Ectodermal cell (in vitro differentiated cells): ENCODE measurements at regions not wholly inside any gene's neighbourhood (a gene's known extent, or its start where the extent isn't known, plus 50 kb on each side); places are given as distances from the start of the nearest gene placed in this dataset.

Experiments used
- H3K27ac ChIP-seq: 2 replicates; pipeline ENCODE4 v1.7.0; 2013; ENCODE audit warnings: mild to moderate bottlenecking, low read depth, low read length; ENCODE audit not compliant: insufficient read depth, poor library complexity, severe bottlenecking
- H3K27me3 ChIP-seq: 2 replicates; pipeline ENCODE4 v1.7.0; 2013; ENCODE audit warnings: mild to moderate bottlenecking, low read length; ENCODE audit not compliant: insufficient read depth, control insufficient read depth, poor library complexity, severe bottlenecking
- H3K36me3 ChIP-seq: one replicate; pipeline ENCODE4 v1.7.0; 2013; ENCODE audit warnings: low read length; ENCODE audit not compliant: control insufficient read depth, insufficient read depth
- H3K4me1 ChIP-seq: one replicate; pipeline ENCODE4 v1.7.0; 2013; ENCODE audit warnings: low read length; ENCODE audit not compliant: control insufficient read depth, insufficient read depth
- H3K4me3 ChIP-seq: 2 replicates; pipeline ENCODE4 v1.7.0; 2013; ENCODE audit warnings: low read depth, low read length, control low read depth; ENCODE audit not compliant: insufficient read depth
- H3K9me3 ChIP-seq: 2 replicates; pipeline ENCODE4 v1.7.0; 2013; ENCODE audit warnings: mild to moderate bottlenecking, low read length, moderate library complexity; ENCODE audit not compliant: control insufficient read depth
- WGBS, 2 experiments: methylation state at CpG; one replicate each; pipeline ENCODE4 v1.1.7; 2013; ENCODE audit warnings: missing lambda C conversion rate in 2 of 2; 5-methylcytosine and 5-hydroxymethylcytosine counted together

DNA sequence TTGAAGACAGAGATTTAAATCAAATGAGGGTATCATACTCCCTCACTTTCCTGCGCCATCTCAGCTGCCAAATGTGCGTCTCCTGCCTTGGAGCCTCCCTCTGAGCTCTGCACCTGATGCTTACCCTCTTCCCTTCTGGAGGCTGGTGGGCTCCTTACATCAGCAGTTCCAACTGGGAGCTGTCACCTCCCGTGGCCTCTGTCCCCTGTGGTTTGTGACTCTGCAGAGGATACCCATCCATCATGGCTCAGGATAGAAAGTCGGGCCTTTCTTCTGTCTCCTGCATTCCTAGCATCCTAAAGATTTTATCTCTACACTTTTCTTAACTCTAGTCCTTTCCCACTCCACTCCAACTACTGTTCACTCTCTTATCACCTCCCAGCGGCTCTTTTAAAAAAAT is 570.6 kb downstream of the BCL11B start:
- Histone ChIP-seq H3K27me3 (no peaks in the 10 kb centered on the region), H3K4me1 (no peaks in the 10 kb centered on the region), H3K9me3 (no peaks in the 10 kb centered on the region), H3K27ac (no peak overlapping the region), H3K36me3 (no peaks in the 10 kb centered on the region), H3K4me3 (no peak overlapping the region)
- WGBS, 2 experiments, result 77 to 80% methylated on average over 4 of the region's 5 CpGs

DNA sequence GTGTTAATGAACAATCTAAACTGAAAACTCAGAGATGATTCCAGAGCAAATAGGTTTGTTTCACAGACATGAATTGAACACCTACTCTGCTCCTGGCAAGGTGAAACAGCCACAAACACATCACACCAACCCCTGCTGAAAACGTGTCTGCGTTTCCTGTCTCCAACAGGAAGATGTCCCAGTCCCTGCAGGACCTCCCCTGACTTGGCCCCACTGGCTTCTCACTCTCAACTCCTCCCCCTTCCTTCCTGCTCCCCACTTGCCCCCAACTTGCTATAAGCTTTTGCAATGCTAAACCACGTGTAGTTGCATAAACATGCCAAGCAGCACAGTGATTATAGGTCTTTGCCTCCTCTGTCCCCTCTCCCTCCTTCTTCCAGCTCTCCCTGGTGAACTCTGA is 567.6 kb downstream of the BCL11B start:
- H3K36me3 ChIP-seq, result no peaks in the 10 kb centered on the region
- no peak overlapping the region for H3K4me3 ChIP-seq
- H3K27me3 ChIP-seq, result no peaks in the 10 kb centered on the region
- no peaks in the 10 kb centered on the region for H3K9me3 ChIP-seq
- no peaks in the 10 kb centered on the region for H3K4me1 ChIP-seq
- H3K27ac ChIP-seq, result no peak overlapping the region
- 62 to 65% methylated on average over 3 of the region's 3 CpGs for WGBS, 2 experiments

DNA sequence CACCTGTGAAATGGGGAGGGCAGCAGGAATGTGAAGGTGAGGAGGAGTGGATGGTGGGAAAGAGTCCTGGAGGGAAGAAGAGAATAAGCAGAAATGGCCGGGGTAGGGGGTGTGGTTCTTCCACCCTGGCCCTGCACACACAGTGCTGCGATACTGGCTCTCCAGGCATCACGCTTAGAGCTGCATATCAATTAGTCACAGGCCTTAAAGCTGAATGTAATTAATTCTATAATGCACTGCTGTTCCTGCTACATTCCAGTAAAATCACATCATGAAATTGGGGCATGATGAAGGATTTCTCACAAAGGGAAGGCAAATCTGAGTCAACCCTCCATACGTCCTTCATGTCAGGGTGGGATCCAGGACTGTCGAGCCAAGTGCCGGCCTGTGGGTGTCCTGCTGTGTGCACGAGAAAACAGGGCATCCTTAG is 566.1 kb downstream of the BCL11B start:
- Histone ChIP-seq H3K27me3 (no peaks in the 10 kb centered on the region), H3K4me3 (no peak overlapping the region), H3K9me3 (no peaks in the 10 kb centered on the region), H3K36me3 (no peaks in the 10 kb centered on the region), H3K4me1 (no peaks in the 10 kb centered on the region), H3K27ac (no peak overlapping the region)
- 68 to 69% methylated on average over 7 of the region's 7 CpGs for WGBS, 2 experiments

DNA sequence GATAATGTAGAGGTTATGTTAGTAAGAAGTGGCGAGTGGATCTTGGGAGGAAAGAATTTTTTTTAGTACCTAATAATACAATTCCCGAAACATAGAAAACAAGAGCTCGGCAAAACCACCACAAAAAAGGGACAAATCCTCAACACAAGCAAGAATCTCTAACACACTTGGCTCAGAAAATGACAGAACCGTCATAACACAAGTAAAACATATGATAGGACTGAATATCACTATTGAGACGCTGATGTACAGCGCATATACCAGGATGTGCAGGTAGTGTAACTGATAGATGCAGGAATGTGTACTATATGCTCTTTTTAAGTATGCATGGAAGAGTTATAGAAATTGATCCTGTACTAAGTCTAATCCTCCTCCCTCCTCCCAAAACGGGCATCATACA is 564.5 kb downstream of the BCL11B start:
- Histone ChIP-seq H3K36me3 (no peaks in the 10 kb centered on the region), H3K9me3 (no peaks in the 10 kb centered on the region), H3K4me1 (no peaks in the 10 kb centered on the region), H3K27me3 (no peaks in the 10 kb centered on the region), H3K27ac (no peak overlapping the region), H3K4me3 (no peak overlapping the region)
- 95 to 98% methylated on average over 5 of the region's 7 CpGs for WGBS, 2 experiments

DNA sequence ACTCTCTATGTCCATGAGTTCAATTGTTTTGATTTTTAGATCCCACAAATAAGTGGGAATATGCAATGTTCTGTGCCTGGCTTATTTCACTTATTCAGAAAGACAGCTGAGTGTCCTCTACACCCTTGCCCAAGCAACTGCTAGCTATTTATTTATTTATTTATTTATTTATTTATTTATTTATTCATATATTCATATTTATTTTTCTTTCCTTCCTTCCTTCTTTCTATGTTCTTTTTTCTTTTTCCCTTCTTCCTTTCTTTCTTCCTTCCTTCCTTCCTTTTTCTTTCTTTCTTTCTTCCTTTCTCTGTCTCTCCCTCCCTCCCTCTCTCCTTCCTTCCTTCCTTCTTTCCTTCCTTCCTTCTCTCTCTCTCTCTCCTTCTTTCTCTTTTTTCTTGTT is 563.4 kb downstream of the BCL11B start:
- H3K4me3 ChIP-seq, result no peak overlapping the region
- H3K36me3 ChIP-seq, result no peaks in the 10 kb centered on the region
- no peaks in the 10 kb centered on the region for H3K27me3 ChIP-seq
- H3K27ac ChIP-seq, result no peak overlapping the region
- H3K4me1 ChIP-seq, result no peaks in the 10 kb centered on the region
- no peaks in the 10 kb centered on the region for H3K9me3 ChIP-seq

DNA sequence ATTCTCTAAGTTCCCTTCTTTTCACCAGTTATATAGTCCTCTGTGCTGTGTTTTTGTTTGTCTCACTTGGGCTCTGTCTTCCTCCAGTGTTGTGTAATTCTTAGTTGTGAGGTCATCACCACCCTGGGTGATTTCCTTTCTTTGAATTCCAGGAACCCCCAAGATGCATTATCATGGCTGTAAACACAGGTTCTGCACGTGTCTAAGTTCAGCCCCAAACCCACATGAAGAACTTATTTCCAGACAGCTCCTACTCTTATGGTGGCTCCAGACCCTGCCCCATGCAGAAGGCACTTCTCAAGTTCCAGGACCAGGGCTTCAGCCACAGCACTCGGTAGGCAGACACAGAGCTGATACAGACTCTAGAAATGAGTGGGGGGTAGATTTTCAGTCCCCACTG is 560.5 kb downstream of the BCL11B start:
- WGBS, 2 experiments, result 76 to 80% methylated on average over 2 of the region's 2 CpGs
- no peaks in the 10 kb centered on the region for H3K4me1 ChIP-seq
- H3K4me3 ChIP-seq, result no peak overlapping the region
- H3K27ac ChIP-seq, result no peak overlapping the region
- H3K9me3 ChIP-seq, result no peaks in the 10 kb centered on the region
- no peaks in the 10 kb centered on the region for H3K36me3 ChIP-seq
- H3K27me3 ChIP-seq, result no peaks in the 10 kb centered on the region

DNA sequence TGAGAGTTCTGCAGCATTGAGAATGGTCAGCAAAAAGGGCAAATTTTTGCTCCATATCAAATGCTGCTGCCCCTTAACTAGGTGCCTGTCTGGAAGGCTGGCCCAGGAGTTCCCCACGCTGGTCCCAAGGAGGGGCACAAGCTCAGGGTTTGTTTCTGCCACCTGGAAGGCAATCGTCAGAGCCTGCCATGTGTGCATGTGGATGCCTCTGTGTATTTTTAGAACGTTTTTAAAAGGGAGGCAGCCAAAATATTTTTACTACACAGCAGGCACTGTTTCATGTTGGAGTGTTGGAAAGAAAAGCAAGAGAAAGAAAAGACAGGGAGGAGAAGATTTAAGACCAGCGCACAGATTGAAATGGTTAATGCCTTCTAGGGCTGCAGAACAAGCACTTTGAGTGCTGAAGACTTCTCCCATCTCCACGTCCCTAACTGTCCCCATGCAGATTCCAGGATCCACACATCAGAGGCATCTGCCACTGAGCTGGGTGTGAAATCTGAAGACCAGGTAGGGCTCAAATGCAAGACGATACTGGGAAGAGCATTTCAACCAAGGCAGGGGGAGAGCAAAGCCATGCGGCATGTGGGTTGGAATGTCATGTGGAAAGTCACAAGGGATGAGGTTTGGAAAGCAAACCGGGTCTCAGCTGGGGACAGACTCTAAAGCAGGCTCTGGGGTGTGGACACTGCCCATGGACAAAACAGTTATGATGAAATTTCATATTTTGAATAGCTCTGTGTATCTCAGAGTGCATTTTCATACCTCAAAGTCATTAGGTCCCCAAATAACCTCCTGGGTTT is 557.2 kb downstream of the BCL11B start:
- H3K9me3 ChIP-seq, result no peaks in the 10 kb centered on the region
- no peak overlapping the region for H3K4me3 ChIP-seq
- no peak overlapping the region for H3K27ac ChIP-seq
- WGBS, 2 experiments, result 89 to 93% methylated on average over 8 of the region's 8 CpGs
- no peaks in the 10 kb centered on the region for H3K27me3 ChIP-seq
- no peaks in the 10 kb centered on the region for H3K4me1 ChIP-seq
- H3K36me3 ChIP-seq, result no peaks in the 10 kb centered on the region

DNA sequence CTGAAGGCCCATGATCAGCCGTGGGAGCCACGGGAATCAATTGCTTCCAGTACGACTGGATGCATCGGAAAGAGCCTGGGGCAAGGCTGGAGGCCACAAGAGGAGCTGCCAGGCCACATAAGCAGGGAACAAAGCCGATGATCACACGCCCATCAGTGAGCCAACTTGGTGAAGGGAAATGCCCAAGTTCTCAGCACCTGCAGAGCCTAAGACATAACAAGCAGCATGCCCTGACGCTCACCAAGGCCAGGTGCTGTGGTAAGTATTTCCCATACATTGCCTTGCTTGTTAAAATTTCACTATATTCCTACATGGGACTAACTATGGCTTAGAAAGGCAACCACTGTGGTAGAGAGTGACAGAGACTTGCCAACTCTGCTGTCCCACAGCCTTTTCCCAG is 555.9 kb downstream of the BCL11B start:
- H3K36me3 ChIP-seq, result no peaks in the 10 kb centered on the region
- H3K4me1 ChIP-seq, result no peaks in the 10 kb centered on the region
- no peaks in the 10 kb centered on the region for H3K9me3 ChIP-seq
- 94 to 96% methylated on average over 7 of the region's 7 CpGs for WGBS, 2 experiments
- H3K27ac ChIP-seq, result no peak overlapping the region
- no peaks in the 10 kb centered on the region for H3K27me3 ChIP-seq
- H3K4me3 ChIP-seq, result no peak overlapping the region

DNA sequence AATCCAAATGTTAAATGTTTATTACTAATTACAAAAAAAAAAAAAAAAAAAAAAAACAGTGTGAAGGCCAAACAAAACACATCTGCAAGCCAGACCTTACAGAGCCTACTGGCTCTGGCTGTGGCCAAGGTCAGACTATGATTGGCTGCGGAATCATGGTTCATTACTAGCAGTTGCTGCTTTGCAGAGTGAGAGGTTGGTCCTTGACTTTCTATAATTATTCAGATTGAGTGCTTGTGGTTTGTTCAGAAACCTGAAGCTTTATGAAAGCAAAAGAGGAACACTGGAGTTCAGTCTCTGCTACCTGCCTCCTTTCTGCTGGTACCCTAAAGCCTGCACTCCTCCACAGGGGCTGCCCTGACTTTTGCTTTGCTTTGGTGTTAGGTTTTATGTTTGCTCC is 550.9 kb downstream of the BCL11B start:
- H3K4me3 ChIP-seq, result no peak overlapping the region
- H3K27me3 ChIP-seq, result no peaks in the 10 kb centered on the region
- H3K4me1 ChIP-seq, result no peaks in the 10 kb centered on the region
- no peak overlapping the region for H3K27ac ChIP-seq
- WGBS, 2 experiments, result 93 to 95% methylated on average over 1 of the region's 1 CpG
- no peaks in the 10 kb centered on the region for H3K9me3 ChIP-seq
- no peaks in the 10 kb centered on the region for H3K36me3 ChIP-seq

DNA sequence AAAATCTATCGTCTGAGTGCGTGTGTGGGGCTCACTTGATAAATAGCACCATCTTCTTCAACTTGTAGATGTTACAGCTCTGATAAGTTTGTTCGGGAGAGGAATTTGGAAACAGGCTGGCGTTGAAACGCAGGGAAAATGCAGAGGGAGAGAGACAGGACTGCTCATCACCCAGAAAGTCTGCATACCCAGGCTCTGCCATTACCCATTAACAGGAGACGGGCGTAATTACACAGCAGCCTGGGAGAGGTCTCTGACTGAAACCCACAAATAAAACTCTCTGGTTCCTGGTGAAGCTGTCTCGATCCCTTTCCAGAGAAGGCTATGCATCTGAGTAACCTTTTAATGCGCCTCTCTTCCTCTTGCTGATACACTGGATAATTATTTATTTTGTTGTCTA is 547.3 kb downstream of the BCL11B start:
- H3K9me3 ChIP-seq, result no peaks in the 10 kb centered on the region
- H3K4me1 ChIP-seq, result no peaks in the 10 kb centered on the region
- no peaks in the 10 kb centered on the region for H3K27me3 ChIP-seq
- H3K4me3 ChIP-seq, result no peak overlapping the region
- 79 to 85% methylated on average over 9 of the region's 9 CpGs for WGBS, 2 experiments
- no peaks in the 10 kb centered on the region for H3K36me3 ChIP-seq
- H3K27ac ChIP-seq, result no peak overlapping the region

DNA sequence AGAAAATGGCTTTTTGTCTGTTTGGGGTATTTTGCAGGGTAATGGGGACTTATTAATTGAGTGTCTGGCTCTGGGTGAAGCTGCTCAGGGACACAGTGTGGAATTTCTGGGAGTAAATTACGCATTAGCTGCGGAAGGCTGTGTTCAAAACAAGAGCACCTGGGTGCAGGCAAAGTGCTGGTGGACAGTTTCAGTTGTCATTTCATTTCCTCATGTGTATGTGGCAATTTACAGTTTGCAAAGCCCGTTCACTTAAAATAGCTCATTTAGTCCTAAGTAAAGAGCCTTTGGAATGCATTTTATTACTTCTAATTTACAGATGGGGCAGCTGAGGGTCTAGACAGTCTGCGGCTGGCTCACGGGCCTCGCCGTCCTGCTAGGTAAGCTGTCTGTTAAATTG is 546.8 kb downstream of the BCL11B start:
- Histone ChIP-seq H3K9me3 (no peaks in the 10 kb centered on the region), H3K4me1 (no peaks in the 10 kb centered on the region), H3K27me3 (no peaks in the 10 kb centered on the region), H3K27ac (no peak overlapping the region), H3K4me3 (no peak overlapping the region), H3K36me3 (no peaks in the 10 kb centered on the region)
- WGBS, 2 experiments, result 89 to 94% methylated on average over 7 of the region's 7 CpGs
